ENCODE measurements at regions not wholly inside any gene's neighbourhood (a gene's known extent, or its start where the extent isn't known, plus 50 kb on each side); places are given as distances from the start of the nearest gene placed in this dataset.

DNA sequence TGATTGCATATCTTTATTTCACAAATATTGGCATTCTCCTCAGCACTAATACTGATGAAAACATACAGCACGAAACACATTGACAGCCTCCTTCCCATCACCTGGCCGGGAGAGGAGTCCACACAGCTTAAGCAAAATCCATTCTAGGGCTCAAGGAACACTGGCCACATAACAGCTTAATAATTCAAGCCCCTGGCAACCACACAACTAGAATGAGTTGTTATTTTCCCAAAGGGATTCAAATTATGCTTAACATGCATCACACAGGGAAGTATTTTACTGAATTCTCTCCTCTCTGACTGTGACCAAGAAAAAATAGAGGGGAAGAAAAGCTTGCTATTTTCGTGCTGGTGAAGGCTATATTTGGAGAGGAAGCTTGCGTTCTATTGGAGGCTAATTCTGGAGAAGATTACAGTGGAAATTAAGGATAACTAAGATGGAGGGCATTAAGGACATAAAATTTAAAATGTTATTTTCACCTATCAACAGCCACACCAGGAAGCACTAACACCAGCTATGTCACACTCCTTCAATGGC is 198.5 kb downstream of the ADGRG6 start:
- FAIRE-seq (no peak), DNase-seq (ENCODE audit: low spot score in 2 of 2) (no peak)

DNA sequence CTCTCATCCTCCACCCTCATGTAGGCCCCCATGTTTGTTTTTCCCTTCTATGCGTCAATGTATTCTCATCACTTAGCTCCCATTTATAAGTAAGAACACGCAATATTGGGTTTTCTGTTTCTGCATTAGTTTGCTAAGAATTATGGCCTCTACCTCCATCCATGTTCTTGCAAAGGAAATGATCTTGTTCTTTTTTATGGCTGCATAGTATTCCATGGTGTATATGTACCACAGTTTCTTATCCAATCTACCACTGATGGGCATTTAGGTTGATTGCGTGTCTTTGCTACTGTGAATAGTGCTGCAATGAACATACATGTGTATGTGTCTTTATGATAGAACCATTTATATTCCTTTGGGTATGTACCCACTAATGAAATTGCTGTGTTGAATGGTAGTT is 200.0 kb downstream of the ADGRG6 start:
- DNase-seq (ENCODE audit: low spot score in 2 of 2) (no peak), FAIRE-seq (no peak)

DNA sequence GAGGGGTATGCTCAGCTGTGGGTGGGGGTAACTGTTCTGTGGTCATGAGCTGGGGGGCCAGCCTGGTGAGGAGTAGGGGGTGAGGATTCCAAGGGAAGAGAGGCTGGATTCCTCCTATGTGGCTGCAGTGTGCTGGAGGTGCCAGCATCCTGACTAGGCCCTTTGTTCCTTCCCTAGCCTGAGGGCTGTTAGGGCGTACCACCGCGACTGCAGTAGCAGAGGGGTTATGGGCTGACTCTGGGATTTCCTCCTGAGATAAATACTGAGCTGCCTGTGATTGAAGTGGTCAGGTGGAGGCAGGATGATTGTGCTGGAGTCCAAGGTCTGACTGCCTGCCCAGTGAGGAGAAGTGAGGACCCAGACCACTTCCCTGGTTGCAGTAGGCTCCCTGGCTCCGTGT is 205.3 kb downstream of the ADGRG6 start:
- no peak for DNase-seq (ENCODE audit: low spot score in 2 of 2)
- FAIRE-seq: no peak

DNA sequence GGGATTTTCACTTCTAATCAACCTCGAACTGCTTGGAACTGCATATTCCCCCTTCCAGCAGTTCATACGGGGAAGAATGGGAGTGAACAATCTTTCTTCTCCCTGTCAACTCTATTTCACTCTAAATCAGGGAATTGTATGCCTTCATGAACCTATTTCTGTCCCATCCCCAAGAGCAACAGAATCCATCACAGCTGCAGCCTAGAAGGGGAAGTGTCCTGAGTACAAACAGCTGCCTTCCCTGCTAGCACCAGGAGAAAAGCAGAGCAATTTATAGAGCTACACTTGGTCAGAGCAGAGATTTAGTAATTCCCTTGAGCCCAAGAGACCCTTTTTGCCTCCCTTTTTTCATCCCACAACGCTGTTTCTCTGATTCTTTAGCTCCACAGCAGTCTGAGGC is 208.4 kb downstream of the ADGRG6 start:
- DNase-seq (ENCODE audit: low spot score in 2 of 2): no peak
- no peak for FAIRE-seq

DNA sequence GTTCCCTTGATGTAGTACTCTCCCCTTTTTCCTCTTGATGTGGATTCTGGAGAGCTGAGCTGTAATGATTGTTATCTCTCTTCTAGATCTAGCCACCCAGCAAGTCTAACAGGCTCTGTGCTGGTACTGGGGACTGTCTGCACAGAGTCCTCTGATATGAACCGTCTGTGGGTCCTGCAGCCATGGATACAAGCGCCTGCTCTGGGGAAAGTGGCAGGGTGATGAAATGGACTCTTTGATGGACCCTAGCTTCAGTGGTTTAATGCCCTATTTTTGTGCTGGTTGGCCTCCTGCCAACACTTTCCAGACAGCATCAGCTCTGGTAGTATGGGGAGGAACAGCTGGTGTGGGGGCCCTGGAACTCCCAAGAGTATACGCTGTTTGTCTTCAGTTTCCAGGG is 216.3 kb downstream of the ADGRG6 start:
- DNase-seq (ENCODE audit: low spot score in 2 of 2) (no peak), FAIRE-seq (no peak)

DNA sequence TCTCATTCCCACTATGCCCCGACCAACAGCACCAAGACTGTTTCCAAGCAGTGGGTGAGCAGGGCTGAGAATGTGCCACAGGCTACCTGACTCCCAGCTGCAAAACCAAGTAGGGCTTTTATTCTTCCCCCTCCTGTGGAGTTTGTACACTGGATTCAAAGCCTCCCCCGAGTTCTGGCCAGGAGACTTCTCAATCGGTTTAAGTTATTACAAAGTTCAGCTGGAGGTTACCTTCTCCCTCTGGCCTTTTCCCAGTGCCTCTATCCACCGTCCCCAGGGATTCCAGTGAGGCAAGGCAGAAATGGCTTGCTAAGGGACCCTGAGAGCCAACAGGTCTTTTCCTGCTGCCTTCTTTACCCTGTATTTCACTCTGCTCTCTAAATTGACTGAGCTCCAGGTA is 217.0 kb downstream of the ADGRG6 start:
- DNase-seq (ENCODE audit: low spot score in 2 of 2) (no peak), FAIRE-seq (no peak)

DNA sequence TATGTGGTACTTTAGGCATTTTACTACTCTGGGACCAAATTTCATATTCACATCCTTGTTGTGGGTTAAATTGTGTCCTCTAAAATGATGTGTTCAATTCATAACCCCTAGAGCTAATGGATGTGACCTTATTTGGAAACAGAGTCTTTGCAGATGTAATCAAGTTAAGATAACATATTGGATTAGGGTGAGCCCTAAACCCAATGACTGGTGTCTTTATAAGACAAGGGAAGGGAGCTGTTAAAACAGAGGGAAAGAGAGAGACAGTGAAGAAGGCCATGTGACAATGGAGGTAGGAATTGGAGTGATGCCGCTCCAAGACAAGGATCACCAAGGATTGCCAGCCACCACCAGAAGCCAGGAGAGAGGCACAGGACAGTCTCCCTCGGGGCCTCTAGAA is 220.0 kb downstream of the ADGRG6 start:
- FAIRE-seq (no peak), DNase-seq (ENCODE audit: low spot score in 2 of 2) (no peak)

DNA sequence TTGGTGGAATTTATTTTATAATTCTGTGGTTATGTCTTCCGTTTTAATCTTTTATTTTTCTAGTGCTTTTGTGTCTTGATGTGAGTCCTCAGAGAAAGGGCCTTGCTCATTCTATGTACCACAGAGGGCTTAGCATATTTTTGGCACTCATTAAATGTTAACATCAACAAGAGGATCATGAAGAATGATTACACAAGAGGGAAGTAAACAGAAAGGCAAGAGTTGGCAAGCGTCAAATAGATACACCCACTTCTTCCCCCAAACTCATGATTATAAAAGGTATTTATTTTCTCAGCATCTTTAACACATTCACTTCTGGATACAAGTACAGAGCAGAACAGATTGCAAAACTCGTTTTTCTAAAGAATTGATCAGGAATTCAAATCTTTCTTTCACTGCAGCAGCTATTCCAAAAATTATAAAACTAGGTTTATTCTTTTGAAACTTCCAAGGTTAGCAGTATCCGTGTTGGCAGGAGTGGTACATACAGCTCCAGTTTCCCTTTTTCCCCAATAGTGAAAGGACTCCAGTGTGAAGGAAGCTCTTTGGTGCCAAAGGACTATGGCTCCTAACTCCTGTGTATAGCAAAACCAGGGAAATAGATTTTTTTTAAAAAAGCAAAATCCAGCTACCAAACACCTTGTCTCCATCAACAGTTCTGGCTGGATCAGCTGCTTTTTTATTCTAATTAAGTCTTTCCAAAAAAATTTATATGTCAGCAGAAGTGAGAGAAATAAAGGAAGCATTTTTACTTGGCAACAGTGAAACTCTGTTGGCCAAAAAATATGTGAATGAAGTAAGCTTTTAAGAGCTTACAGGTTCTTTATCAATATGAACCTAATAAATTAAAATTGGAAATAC is 221.9 kb downstream of the ADGRG6 start:
- DNase-seq (ENCODE audit: low spot score in 2 of 2) (no peak), FAIRE-seq (no peak)

DNA sequence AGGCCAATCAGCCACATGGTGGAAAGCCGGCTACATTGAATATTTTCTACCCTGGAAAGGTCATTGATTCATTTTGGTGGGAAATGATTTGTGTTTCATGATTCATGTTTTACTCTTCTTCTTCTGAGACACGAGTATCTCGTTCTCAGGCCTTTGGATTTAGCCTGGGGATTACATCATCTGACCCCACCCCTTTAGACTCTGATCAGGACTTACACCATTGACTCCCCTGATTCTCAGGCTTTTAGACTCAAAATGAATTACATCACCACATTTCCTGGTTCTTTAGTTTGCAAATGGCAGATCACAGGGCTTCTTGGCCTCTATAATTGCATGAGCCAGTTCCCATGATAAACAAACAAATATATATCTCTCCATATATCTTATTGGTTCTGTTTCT is 228.8 kb downstream of the ADGRG6 start:
- no peak for FAIRE-seq
- DNase-seq (ENCODE audit: low spot score in 2 of 2): no peak

DNA sequence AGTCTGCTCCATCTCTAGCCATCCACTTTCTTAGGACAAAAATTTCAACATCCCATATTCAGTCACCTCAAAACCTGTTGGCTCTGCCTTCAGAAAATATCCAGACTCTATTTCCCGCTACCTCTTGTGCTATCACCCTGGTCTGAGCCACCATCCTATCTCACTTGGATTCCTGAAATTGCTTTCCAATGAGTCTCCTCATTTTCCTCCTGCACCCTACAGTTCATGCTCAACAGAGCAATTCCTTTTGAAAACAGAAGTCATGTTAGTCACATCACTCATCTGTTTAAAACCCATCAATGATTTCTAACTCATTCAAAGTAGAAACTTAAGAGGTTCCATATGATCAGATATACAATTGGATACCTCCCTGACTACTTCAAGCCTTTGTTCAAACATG is 229.9 kb downstream of the ADGRG6 start:
- no peak for FAIRE-seq
- no peak for DNase-seq (ENCODE audit: low spot score in 2 of 2)

DNA sequence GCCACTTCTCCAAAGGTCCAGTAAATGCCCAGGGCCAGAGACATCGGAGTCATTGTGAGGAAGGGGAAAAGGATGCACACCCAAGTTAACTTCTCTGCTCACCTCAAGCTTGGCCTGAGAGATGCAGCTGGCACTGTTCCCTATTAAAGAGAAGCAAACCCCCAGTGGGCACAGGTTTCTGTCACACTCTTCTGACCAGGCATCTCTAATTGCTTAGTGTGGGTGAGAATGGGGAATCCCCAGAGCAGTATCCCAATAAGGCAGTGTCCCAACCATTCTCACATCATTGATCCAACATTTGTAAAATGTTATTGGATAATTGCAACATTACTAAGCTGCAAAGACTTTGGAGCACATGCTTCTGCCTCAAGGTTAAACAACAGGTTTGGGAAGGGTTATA is 232.3 kb downstream of the ADGRG6 start:
- FAIRE-seq (no peak), DNase-seq (ENCODE audit: low spot score in 2 of 2) (no peak)

DNA sequence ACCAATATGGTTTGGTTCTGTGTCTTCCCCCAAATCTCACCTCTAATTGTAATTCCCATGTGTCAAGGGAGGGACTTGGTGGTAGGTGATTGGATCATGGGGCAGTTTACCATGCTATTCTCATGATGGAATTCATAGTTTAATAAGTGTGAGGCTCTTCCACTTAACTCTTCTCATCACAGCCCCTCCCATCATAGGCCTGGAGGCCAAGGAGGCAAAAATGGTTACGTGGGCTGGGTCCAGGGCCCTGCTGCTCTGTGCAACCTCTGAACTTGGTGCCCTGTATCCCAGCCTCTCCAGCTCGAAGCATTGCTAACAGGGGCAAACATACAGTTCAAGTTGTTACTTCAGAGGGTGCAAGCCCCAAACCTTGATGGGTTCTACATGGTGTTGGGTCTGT is 232.7 kb downstream of the ADGRG6 start:
- DNase-seq (ENCODE audit: low spot score in 2 of 2): no peak
- no peak for FAIRE-seq

DNA sequence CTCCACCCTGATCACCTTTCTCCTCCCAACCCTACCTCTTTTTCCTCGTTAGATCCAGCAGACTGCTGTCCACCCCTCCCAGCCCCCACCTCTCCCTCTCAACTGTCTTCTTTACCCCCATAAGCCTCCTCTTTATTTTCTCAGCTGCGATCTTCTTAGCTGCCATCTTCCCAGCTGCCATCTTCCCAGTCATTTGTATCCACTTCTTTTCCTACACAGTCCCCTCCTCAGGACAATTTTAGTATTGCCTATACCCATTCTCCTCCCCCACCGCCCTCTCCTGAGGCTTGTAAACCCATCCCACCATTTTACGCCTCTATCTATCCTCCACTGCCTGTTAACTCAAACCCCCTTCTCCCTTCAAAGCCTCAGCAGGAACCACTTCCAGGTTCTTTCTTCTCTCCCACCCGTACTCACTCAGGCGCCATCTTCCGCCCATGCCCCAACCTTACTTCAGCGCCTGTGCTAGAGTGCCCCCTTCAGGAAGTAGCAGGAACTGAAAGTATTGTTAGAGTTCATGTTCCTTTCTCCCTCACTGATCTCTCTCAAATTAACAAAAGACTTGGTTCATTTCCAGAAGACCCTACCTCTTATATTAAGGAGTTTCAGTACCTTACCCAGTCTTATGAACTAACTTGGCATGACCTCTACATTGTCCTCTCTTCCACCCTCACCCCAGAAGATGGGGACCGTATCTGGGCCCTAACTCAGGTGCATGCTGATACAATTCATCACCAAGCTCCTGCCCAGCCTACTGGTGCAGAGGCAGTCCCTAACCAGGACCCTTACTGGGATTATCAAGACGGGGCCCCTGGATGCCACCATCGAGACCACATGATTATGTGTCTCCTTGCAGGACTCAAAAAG is 236.0 kb downstream of the ADGRG6 start:
- FAIRE-seq (no peak), DNase-seq (ENCODE audit: low spot score in 2 of 2) (no peak)

DNA sequence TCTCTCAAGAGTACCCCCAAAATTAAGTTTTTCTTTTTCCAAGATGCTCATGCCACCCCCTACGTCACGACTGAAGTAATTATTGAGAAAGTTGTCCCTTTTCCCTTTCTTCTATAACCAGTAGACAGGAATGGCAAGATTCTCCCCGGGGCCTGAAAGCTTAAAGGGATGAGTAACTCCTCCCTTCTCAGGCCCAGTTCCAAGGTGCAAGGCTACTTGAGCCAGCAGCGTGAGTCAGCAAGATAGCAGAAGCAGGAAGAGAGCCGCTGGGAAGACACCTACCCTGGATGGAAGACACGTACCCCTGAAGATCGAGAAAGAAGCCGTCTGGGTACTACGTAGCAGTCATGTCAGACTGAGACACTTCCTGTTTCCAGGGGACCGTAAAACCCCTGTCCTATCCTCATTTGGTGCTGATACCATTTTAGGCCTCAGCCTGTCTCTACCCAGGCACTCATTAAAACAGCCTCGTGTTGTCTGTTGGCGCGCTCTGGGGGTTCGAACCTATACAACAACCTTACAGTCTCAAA is 241.0 kb downstream of the ADGRG6 start:
- no peak for FAIRE-seq

DNA sequence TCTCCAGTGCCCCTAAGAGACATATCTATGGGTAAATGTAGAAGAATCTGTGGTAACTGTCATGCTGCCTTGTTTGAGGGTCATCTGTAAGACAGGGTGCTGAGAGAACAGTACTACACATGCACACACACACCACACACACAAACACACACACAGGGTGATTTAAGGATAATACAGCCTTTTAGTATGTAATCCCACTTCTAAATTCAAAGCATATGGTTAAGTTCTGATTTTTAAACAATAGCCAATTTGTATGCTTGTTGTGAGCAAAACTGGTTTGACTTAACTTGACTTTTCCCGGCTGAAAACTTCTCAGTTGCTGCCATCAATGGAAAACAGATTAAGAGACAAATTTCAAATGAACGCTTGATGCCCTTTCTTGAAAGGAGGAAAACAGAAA is 241.8 kb downstream of the ADGRG6 start:
- DNase-seq (ENCODE audit: low spot score in 2 of 2) (no peak), FAIRE-seq (no peak)

More for the DNA sequence above, 241.0 kb downstream of the ADGRG6 start:
- no peak for DNase-seq (ENCODE audit: low spot score in 2 of 2)

DNA sequence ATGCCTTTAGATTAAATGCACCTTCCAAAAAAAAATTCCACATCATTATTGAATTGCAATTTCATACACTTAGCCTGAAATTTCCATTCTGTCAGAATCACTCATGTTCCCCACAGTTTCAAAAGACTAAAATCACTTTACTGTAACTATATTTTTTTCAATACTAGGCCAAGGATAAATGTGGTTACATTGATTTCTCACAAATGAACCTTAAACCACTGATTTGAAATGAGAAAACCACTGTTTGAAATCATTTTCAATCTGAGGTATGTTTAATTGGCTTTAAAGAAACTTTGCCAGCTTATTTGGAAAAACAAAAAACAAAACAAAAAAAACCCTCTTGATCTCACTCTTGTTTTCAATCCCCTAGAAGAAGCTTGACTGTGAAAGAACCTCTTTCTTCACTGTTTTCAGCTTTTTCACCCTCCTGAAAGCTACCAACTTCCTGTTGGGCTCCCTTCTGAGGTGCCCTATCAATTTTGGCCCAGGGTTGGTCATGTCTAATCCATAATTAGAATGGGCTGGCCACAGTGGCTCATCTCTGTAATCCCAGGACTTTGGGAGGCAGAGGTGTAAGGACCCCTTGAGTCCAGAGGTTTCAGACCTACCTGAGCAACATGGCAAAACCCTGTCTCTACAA is 242.5 kb downstream of the ADGRG6 start:
- DNase-seq (ENCODE audit: low spot score in 2 of 2) (no peak), FAIRE-seq (no peak)

DNA sequence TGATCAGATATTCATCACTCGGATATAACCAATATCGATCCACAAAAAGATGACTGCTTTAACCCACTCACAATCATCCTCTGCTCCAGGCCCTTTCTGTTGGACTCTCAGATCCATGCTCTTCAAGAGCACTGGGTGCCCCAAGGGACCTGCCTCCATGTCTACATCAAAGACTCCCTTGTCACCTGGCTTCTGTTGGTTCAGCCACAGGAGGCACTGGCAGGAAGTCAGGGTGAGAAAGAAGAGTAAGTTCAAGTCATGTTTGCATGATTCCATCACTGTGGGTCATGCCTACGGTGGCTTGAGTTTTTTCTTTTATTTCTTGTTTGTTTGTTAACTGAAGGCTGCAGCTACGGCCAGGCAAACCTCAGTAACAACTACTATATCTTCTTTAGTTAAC is 243.3 kb downstream of the ADGRG6 start:
- DNase-seq (ENCODE audit: low spot score in 2 of 2): no peak
- no peak for FAIRE-seq

DNA sequence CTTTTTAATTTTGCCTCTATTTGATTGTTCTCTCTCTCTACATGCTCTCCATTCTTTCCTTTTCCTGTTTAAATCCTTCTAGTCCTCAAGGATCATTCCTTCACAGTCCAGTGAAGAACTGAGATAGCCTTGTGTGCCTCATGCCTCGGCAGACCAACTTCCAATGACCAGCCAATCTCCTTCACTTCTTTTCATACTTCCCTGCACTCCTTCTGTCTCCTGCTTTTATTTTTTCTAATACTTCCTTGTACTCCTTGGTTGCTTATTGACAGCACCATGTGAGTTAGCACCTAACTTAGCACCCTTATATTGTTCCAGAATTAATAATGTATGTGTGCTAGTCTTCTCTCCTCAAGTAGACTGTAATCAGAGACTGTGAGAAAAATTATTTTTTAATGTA is 246.8 kb downstream of the ADGRG6 start:
- FAIRE-seq (no peak), DNase-seq (ENCODE audit: low spot score in 2 of 2) (no peak)

DNA sequence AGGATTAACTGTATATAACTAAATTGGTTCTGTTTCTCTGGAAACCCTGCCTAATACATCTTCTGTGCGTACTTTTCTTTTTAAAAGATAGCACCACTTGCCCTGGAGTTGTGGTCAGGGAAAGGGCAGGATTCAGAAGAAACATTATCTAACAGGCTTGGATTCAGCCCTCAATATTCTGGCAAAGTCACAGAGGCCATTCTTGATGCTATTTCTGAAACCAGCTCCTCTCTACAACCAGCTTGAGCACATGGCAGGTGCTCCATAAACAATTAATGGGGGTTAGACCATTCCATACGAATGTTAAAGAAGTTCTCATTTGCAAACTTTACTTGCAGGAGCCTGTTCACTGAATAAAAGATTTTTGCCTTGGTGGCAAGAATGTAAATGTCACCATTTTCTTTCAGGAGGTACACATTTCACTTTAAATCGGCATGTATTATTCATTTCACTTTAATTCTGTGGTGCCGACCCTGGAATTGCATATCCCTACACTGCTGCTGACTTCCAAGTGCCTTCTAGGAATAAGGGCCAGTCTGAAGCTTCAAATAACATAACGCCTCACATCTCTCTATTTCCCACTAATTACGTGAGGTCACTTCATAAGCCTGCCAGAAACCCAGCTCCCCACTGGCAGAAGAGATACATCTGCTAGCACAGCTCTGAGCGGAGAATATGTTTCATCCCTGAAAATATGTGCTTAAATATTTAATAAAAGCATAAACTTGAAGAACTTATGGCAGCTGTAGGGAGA is 248.7 kb downstream of the ADGRG6 start:
- no peak for DNase-seq (ENCODE audit: low spot score in 2 of 2)

DNA sequence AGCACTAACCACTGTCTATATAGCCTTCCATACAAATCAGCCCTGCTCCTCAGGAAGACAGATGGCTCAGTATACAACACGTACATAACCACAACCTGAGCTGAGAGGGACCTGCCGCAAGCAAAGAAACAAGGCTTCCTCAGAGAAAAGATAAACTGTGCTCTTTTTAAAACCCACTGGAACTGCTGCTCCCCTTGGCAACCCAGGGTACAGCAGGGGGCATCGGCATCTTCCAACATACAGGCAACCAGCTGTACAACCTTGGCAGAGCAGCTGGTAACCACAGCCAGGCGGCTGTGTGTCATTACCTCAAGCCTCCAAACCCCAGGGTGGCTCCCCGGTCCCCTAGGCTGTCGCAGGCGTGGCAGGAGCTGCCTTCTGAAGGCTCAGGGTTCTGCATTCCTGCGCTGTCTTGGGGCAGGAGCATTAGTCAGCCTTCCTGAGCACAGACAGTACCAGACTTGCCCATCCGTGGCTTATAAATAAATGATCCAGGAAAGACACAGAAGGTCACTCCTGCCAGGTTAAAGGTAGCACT is 249.5 kb downstream of the ADGRG6 start:
- DNase-seq (ENCODE audit: low spot score in 2 of 2): no peak

More for the DNA sequence above, 248.7 kb downstream of the ADGRG6 start:
- FAIRE-seq: no peak

More for the DNA sequence above, 249.5 kb downstream of the ADGRG6 start:
- FAIRE-seq: no peak

Measured in frontal cortex (tissue), 3 donors.